GM19397 (cell line): ENCODE measurements at regions not wholly inside any gene's neighbourhood (a gene's known extent, or its start where the extent isn't known, plus 50 kb on each side); places are given as distances from the start of the nearest gene placed in this dataset.

ENCODE experiments used
- ATAC-seq: cut with Tn5 transposase; IDR thresholded peaks from one replicate; pipeline ENCODE4 v1.9.1; 2021; ENCODE audit warnings: mild to moderate bottlenecking, moderate library complexity; ENCODE audit not compliant: unreplicated experiment

GRCh38 chr7:156458011-156458410, 182.6 kb upstream of the RNF32 start:
- no peak for ATAC-seq

- ATAC-seq = no peak
Observed at GRCh38 chr7:156456503-156457115, 184.0 kb upstream of the RNF32 start.

- no peak for ATAC-seq
Observed at GRCh38 chr7:156456032-156456431, 184.5 kb upstream of the RNF32 start.

GRCh38 chr7:156450473-156450872, 190.1 kb upstream of the RNF32 start:
- ATAC-seq = no peak

- no peak for ATAC-seq
Observed at GRCh38 chr7:156448918-156449317, 191.7 kb upstream of the RNF32 start.

GRCh38 chr7:156446990-156447389, 193.6 kb upstream of the RNF32 start:
- no peak for ATAC-seq

- no peak for ATAC-seq
Observed at GRCh38 chr7:156445997-156446761, 194.4 kb upstream of the RNF32 start.

- no peak for ATAC-seq
Observed at GRCh38 chr7:156442516-156442915, 198.1 kb upstream of the RNF32 start.

GRCh38 chr7:156440456-156440855, 200.1 kb upstream of the RNF32 start:
- no peak for ATAC-seq

GRCh38 chr7:156438011-156438410, 202.6 kb upstream of the RNF32 start:
- no peak for ATAC-seq

GRCh38 chr7:156437021-156437614, 203.5 kb upstream of the RNF32 start:
- ATAC-seq = no peak

GRCh38 chr7:156435486-156436231, 204.9 kb upstream of the RNF32 start:
- ATAC-seq = no peak

- ATAC-seq = no peak
Observed at GRCh38 chr7:156434706-156435105, 205.9 kb upstream of the RNF32 start.

GRCh38 chr7:156432018-156432417, 208.6 kb upstream of the RNF32 start:
- no peak for ATAC-seq

- no peak for ATAC-seq
Observed at GRCh38 chr7:156430109-156430508, 210.5 kb upstream of the RNF32 start.

- no peak for ATAC-seq
Observed at GRCh38 chr7:156429514-156429913, 211.1 kb upstream of the RNF32 start.

- ATAC-seq = no peak
Observed at GRCh38 chr7:156423876-156424275, 216.7 kb upstream of the RNF32 start.

- ATAC-seq = no peak
Observed at GRCh38 chr7:156420496-156420895, 220.1 kb upstream of the RNF32 start.

- no peak for ATAC-seq
Observed at GRCh38 chr7:156419782-156420181, 220.8 kb upstream of the RNF32 start.

GRCh38 chr7:156402255-156402654, 238.3 kb upstream of the RNF32 start:
- ATAC-seq = no peak

GRCh38 chr7:156401617-156402016, 239.0 kb upstream of the RNF32 start:
- ATAC-seq = no peak

GRCh38 chr7:156400046-156400445, 240.5 kb upstream of the RNF32 start:
- ATAC-seq = no peak
